ENCODE measurements at regions not wholly inside any gene's neighbourhood (a gene's known extent, or its start where the extent isn't known, plus 50 kb on each side); places are given as distances from the start of the nearest gene placed in this dataset.

GRCh38 chr14:98695809-98696208, 576.2 kb downstream of the BCL11B start:
- DNase-seq (ENCODE audit: low spot score) (no peak), ATAC-seq (no peak)
- Mint-ChIP-seq H3K4me3 (no peak overlapping the region), H3K36me3 (peaks cover 13% of the 10 kb centered on the region), H3K27me3 (peaks cover 6 to 14% of the 10 kb centered on the region in 2 donors), H3K4me1 (ENCODE audit: low read depth in 2 of 2) (peaks cover 0 to 6% of the 10 kb centered on the region in 2 donors), H3K27ac (no peak overlapping the region), H3K9me3 (peaks cover 10% of the 10 kb centered on the region)

- H3K4me1 Mint-ChIP-seq (ENCODE audit: low read depth in 2 of 2), result peaks cover 13 to 18% of the 10 kb centered on the region in 2 donors
- DNase-seq (ENCODE audit: low spot score), result no peak
- no peak overlapping the region for H3K27ac Mint-ChIP-seq
- ATAC-seq, result no peak
- H3K27me3 Mint-ChIP-seq, result peaks cover 6 to 14% of the 10 kb centered on the region in 2 donors
- peaks cover 13% of the 10 kb centered on the region for H3K36me3 Mint-ChIP-seq
- peaks cover 10% of the 10 kb centered on the region for H3K9me3 Mint-ChIP-seq
- no peak overlapping the region for H3K4me3 Mint-ChIP-seq
These were observed 573.7 kb downstream of the BCL11B start for GRCh38 chr14:98698341-98698740.

- Mint-ChIP-seq H3K27me3 (peaks cover 6 to 11% of the 10 kb centered on the region in 2 donors), H3K4me3 (no peak overlapping the region), H3K36me3 (peaks cover 10% of the 10 kb centered on the region), H3K27ac (no peak overlapping the region), H3K4me1 (ENCODE audit: low read depth in 2 of 2) (peaks cover 29 to 36% of the 10 kb centered on the region in 2 donors), H3K9me3 (peaks cover 9% of the 10 kb centered on the region)
- DNase-seq (ENCODE audit: low spot score) (no peak), ATAC-seq (no peak)
These were observed 571.2 kb downstream of the BCL11B start for GRCh38 chr14:98700748-98701147.

GRCh38 chr14:98701377-98701776, 570.6 kb downstream of the BCL11B start:
- H3K27ac Mint-ChIP-seq, result peak overlapping the region in 1 of 2 donors; percentile 57

GRCh38 chr14:98704441-98704840, 567.6 kb downstream of the BCL11B start:
- H3K4me3 Mint-ChIP-seq, result peak overlapping the region; percentile 61

More at GRCh38 chr14:98701377-98701776, 570.6 kb downstream of the BCL11B start:
- no peak for ATAC-seq
- Mint-ChIP-seq H3K9me3 (peaks cover 6% of the 10 kb centered on the region), H3K36me3 (peaks cover 6% of the 10 kb centered on the region), H3K27me3 (peaks cover 6 to 7% of the 10 kb centered on the region in 2 donors), H3K4me3 (no peak overlapping the region), H3K4me1 (ENCODE audit: low read depth in 2 of 2) (peaks cover 30 to 37% of the 10 kb centered on the region in 2 donors)
- DNase-seq (ENCODE audit: low spot score), result no peak

GRCh38 chr14:98705871-98706300, 566.1 kb downstream of the BCL11B start:
- Mint-ChIP-seq H3K27me3 (peaks cover 0 to 2% of the 10 kb centered on the region in 2 donors), H3K4me1 (ENCODE audit: low read depth in 2 of 2) (peaks cover 43 to 45% of the 10 kb centered on the region in 2 donors), H3K27ac (peak overlapping the region in 1 of 2 donors; percentile 57), H3K4me3 (no peak overlapping the region), H3K9me3 (no peaks in the 10 kb centered on the region), H3K36me3 (no peaks in the 10 kb centered on the region)
- DNase-seq (ENCODE audit: low spot score) (no peak), ATAC-seq (no peak)

More at GRCh38 chr14:98704441-98704840, 567.6 kb downstream of the BCL11B start:
- peak; percentile 90 to 95 for ATAC-seq
- peak; percentile 78 for DNase-seq (ENCODE audit: low spot score)
- Mint-ChIP-seq H3K9me3 (no peaks in the 10 kb centered on the region), H3K27ac (peak overlapping the region in 1 of 2 donors; percentile 57), H3K36me3 (no peaks in the 10 kb centered on the region), H3K4me1 (ENCODE audit: low read depth in 2 of 2) (peaks cover 39% of the 10 kb centered on the region in 2 donors), H3K27me3 (no peaks in the 10 kb centered on the region)

- H3K9me3 Mint-ChIP-seq, result no peaks in the 10 kb centered on the region
- ATAC-seq, result no peak
- peaks cover 42 to 50% of the 10 kb centered on the region in 2 donors for H3K4me1 Mint-ChIP-seq (ENCODE audit: low read depth in 2 of 2)
These were observed 564.5 kb downstream of the BCL11B start for GRCh38 chr14:98707522-98707921.

GRCh38 chr14:98708555-98708954, 563.4 kb downstream of the BCL11B start:
- no peak for DNase-seq (ENCODE audit: low spot score)
- Mint-ChIP-seq H3K27me3 (peaks cover 5 to 7% of the 10 kb centered on the region in 2 donors), H3K9me3 (no peaks in the 10 kb centered on the region), H3K36me3 (no peaks in the 10 kb centered on the region), H3K4me3 (peak overlapping the region; percentile 18), H3K4me1 (ENCODE audit: low read depth in 2 of 2) (peaks cover 34 to 43% of the 10 kb centered on the region in 2 donors), H3K27ac (peak overlapping the region in 1 of 2 donors; percentile 64)
- ATAC-seq, result no peak

More at GRCh38 chr14:98707522-98707921, 564.5 kb downstream of the BCL11B start:
- Mint-ChIP-seq H3K36me3 (no peaks in the 10 kb centered on the region), H3K27ac (no peak overlapping the region), H3K27me3 (peaks cover 5 to 7% of the 10 kb centered on the region in 2 donors), H3K4me3 (no peak overlapping the region)
- DNase-seq (ENCODE audit: low spot score), result no peak

- peaks cover 5 to 7% of the 10 kb centered on the region in 2 donors for H3K27me3 Mint-ChIP-seq
- ATAC-seq (peak; percentile 76 to 82), DNase-seq (ENCODE audit: low spot score) (no peak)
- peak overlapping the region; percentile 54 to 83 for H3K27ac Mint-ChIP-seq
- peaks cover 17 to 26% of the 10 kb centered on the region in 2 donors for H3K4me1 Mint-ChIP-seq (ENCODE audit: low read depth in 2 of 2)
- H3K4me3 Mint-ChIP-seq, result peak overlapping the region; percentile 65
- no peaks in the 10 kb centered on the region for H3K36me3 Mint-ChIP-seq
- H3K9me3 Mint-ChIP-seq, result no peaks in the 10 kb centered on the region
These were observed 560.5 kb downstream of the BCL11B start for GRCh38 chr14:98711453-98711852.

GRCh38 chr14:98714626-98715425, 557.2 kb downstream of the BCL11B start:
- Mint-ChIP-seq H3K36me3 (no peaks in the 10 kb centered on the region), H3K4me3 (no peak overlapping the region), H3K9me3 (no peaks in the 10 kb centered on the region), H3K4me1 (ENCODE audit: low read depth in 2 of 2) (peaks cover 9 to 17% of the 10 kb centered on the region in 2 donors), H3K27ac (no peak overlapping the region), H3K27me3 (peaks cover 25 to 27% of the 10 kb centered on the region in 2 donors)
- no peak for DNase-seq (ENCODE audit: low spot score)
- no peak for ATAC-seq

GRCh38 chr14:98716133-98716532, 555.9 kb downstream of the BCL11B start:
- Mint-ChIP-seq H3K27ac (no peak overlapping the region), H3K4me3 (no peak overlapping the region), H3K36me3 (no peaks in the 10 kb centered on the region), H3K27me3 (peaks cover 23 to 26% of the 10 kb centered on the region in 2 donors), H3K9me3 (no peaks in the 10 kb centered on the region), H3K4me1 (ENCODE audit: low read depth in 2 of 2) (peaks cover 4 to 9% of the 10 kb centered on the region in 2 donors)
- DNase-seq (ENCODE audit: low spot score), result no peak
- ATAC-seq, result no peak

GRCh38 chr14:98721061-98721460, 550.9 kb downstream of the BCL11B start:
- no peak for DNase-seq (ENCODE audit: low spot score)
- ATAC-seq, result no peak
- H3K27ac Mint-ChIP-seq, result no peak overlapping the region
- H3K9me3 Mint-ChIP-seq, result no peaks in the 10 kb centered on the region
- peaks cover 40 to 49% of the 10 kb centered on the region in 2 donors for H3K27me3 Mint-ChIP-seq
- no peaks in the 10 kb centered on the region for H3K4me1 Mint-ChIP-seq (ENCODE audit: low read depth in 2 of 2)
- H3K4me3 Mint-ChIP-seq, result no peak overlapping the region
- H3K36me3 Mint-ChIP-seq, result no peaks in the 10 kb centered on the region

GRCh38 chr14:98724734-98725133, 547.3 kb downstream of the BCL11B start:
- no peaks in the 10 kb centered on the region for H3K36me3 Mint-ChIP-seq
- DNase-seq (ENCODE audit: low spot score) (no peak), ATAC-seq (no peak)
- no peak overlapping the region for H3K4me3 Mint-ChIP-seq
- no peaks in the 10 kb centered on the region for H3K9me3 Mint-ChIP-seq
- no peak overlapping the region for H3K27ac Mint-ChIP-seq
- H3K4me1 Mint-ChIP-seq (ENCODE audit: low read depth in 2 of 2), result no peaks in the 10 kb centered on the region
- H3K27me3 Mint-ChIP-seq, result peaks cover 30 to 40% of the 10 kb centered on the region in 2 donors

- no peaks in the 10 kb centered on the region for H3K9me3 Mint-ChIP-seq
- peaks cover 30 to 40% of the 10 kb centered on the region in 2 donors for H3K27me3 Mint-ChIP-seq
- ATAC-seq (no peak), DNase-seq (ENCODE audit: low spot score) (no peak)
- H3K4me1 Mint-ChIP-seq (ENCODE audit: low read depth in 2 of 2), result no peaks in the 10 kb centered on the region
- no peaks in the 10 kb centered on the region for H3K36me3 Mint-ChIP-seq
- no peak overlapping the region for H3K27ac Mint-ChIP-seq
- H3K4me3 Mint-ChIP-seq, result no peak overlapping the region
These were observed 546.8 kb downstream of the BCL11B start for GRCh38 chr14:98725191-98725590.

All from natural killer cell treated with Interleukin-12 subunit alpha and Interleukin-12 subunit beta and Interleukin-15 and Interleukin-18, amount 100 ng/mL, for 72 hours (primary cell).